Central memory CD4-positive, alpha-beta T cell (primary cell): ENCODE measurements at regions not wholly inside any gene's neighbourhood (a gene's known extent, or its start where the extent isn't known, plus 50 kb on each side); places are given as distances from the start of the nearest gene placed in this dataset.
"Not testable (repeated sequence)": the region's sequence is repeated elsewhere in the genome, so short reads cannot be mapped to it uniquely, and the experiment has no call there.

Source experiments
- DNase-seq: peaks from one replicate; pipeline ENCODE4 v3.0.0; 2022

DNA sequence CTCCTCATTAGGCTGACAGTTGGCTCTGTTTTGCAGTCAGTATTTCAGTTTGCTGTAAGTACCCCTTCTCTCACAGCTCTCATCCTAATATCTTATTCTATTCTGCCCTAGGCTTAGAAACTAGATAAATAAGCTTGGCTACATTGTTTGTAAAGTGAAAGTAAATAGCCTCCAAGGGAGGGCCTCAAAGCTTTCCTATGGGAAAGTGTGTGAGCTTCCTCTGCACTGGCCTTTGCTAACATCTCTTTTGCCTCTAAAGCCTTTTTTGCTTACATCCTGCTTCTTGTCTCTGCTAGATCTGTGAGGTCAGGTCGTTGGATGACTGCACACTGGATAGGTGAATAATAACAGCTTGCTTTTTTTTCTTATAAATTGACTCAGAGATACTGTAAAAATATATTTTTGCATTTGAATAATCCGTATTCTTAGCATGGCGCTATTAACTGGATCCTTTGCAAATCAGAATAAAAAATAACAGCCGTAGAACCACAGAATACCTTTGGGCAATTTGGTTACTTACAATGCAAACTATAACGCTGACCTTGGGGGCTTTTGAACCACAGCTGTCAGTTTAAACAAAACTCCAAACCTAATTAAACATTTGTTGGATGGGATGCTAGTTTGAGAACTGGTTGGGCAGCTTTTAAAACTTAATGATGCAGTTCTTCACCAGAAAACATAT, 55.1 kb downstream of the TTC6 start:
- DNase-seq, result no peak

DNA sequence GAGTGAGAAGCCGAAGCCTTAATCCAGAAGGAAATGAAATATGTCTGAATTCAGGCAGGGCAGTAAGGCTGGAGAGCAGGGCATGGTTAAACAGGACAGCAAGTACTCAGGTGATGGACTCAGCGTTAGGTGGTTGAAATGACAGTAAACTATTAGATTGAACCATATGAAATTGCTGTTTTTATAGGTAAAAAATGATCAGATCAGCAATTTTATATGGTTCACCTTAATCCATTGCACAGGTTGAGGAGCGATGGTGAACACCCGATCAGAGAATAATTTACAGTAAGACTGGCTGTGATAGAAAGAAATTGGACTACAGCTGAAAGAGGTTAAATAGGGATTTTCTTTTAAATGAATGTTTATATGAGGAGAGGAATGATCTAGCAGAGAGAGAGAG, 56.6 kb downstream of the TTC6 start:
- DNase-seq, result no peak

DNA sequence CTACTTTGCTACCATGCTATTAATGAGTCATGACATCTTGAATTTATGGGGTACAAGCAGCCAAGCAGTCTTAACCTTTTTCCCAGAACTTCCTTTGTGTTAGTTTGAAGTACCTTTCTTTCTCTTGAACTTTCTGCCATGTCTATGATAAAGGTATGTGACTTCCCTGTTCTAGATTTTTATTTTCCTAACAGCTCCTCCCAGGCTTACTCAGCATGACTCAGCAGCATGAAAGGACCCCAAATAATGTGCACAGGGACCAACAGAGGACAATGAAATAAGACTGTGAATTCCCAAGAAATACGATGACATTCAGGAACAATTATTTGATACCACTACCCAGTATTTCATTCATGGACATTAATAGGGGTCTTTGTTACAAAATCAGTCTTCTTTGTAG, 60.0 kb downstream of the TTC6 start:
- DNase-seq, result no peak

DNA sequence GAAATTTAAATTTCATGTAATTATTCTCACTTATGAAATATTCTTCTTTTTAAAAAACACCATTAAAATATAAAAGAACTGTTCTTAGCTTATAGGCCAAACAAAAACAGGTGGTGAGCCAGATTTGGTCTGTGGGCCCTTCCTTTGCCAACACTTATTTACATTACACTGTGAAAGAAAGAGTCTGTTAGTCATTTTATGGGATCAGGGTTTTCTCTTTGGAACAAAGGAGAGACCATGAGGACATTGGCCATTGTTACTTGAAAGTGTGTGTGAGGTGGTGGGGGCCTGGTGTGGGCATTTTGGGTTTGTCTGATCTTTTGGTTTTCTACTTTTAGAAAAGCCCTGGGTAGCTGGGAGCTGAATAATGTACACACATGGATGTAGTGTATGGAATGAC, 62.7 kb downstream of the TTC6 start:
- no peak for DNase-seq

DNA sequence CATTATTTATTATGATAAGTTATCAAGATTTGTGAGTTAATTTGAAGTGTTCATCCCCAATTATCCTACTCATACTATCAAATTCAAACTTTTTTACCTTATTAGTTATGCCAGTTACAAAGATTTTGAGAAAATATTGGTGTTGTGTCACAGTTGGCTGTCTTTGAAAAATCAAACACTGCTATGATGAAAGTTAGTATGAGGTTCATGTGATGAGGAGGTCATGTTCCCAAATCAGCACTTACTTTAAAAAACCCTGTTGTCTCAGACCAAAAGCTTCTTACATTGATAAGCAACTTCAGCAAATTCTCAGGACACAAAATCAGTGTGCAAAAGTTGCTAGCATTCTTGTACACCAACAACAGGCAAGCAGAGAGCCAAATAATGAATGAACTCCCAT, 68.1 kb downstream of the TTC6 start:
- DNase-seq, result no peak

DNA sequence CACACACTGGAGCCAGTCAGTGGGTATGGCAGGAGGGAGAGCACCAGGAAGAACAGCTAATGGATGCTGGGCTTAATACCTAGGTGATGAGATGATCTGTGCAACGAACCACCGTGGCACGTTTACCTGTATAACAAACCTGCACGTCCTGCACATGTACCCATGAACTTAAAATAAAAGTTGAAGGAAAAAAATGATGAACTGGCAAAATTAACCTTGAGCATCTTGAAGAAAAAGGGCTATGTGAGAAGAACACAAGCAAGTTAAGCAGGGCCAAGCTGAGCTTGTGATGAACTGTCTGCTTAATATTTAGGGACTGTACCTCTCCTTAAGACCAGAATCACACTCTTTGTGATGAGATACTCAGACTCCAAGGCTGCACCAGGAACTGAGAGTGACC, 70.0 kb downstream of the TTC6 start:
- DNase-seq, result no peak

DNA sequence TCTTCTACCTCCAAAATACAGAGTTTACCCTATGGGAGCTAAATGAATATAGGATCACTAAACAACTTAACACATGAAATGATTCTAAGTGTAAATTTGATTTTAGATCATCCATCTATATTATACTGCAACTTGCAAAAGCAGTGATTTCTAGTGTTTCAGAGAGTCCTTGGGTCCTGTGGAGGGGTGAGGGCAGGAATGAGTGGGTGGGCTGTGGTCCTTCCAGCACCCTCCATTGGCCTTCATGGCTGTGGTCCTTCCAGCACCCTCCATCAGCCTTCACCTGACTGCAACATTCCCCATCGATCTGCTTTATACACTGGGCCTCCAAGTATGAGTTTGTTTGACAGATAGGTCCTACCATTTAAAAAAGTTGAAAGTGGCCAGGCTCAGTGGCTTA, 70.5 kb downstream of the TTC6 start:
- DNase-seq, result no peak

DNA sequence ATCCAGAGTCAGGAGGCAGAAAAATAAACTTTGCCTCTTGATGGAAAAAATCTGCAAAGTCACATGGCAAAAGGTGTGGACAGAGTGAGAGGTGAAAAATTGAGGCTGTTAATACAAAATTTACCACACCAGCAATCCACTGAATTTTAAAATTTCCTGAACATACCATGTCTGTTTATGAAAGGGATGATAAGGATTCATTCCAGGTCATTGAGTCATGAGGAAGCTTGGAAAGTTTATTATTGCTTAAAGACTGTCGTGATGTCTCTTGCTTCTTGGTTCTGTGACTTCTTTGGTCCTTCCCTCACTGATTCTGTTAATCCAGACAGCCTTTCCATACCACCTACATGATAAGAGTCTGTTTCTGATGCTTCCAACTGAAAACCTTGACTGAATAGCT, 73.2 kb downstream of the TTC6 start:
- no peak for DNase-seq

DNA sequence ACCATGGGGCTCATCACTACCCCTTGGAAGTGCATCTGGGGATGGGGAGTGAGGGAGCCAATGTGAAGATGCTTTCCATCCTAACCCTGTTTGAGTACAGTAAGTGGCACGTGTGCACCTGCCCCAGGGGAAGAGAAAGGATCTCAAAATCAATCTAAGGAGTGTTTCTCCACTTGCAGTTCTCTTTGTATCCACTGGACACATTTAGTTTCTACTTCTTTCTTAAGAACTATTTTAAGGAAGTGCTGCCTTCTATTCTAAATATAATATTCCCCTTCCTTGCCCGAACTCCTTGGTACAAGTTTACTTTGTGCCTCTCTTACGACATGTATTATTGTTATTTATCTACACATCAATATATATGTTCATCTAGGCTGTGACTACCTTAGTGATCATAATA, 73.8 kb downstream of the TTC6 start:
- no peak for DNase-seq

DNA sequence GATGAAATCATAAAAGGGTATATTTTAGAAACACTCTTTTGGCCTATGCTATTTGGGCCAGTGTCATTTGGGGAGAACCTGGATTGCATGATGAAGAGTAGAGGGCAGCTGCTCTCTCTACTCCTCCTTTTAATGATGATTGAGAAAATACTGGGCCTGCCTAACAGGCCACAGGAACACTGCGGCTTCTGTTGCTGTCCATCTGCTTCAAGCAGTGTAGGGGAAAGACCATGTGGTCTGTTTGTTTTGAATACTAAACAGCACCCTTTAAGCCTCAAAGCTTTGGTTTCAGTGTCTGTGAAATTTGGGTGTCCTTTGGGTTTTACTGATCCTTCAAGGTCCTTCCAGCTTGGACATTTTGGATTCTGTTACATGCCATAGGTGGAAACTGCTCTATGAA, 78.0 kb downstream of the TTC6 start:
- no peak for DNase-seq

DNA sequence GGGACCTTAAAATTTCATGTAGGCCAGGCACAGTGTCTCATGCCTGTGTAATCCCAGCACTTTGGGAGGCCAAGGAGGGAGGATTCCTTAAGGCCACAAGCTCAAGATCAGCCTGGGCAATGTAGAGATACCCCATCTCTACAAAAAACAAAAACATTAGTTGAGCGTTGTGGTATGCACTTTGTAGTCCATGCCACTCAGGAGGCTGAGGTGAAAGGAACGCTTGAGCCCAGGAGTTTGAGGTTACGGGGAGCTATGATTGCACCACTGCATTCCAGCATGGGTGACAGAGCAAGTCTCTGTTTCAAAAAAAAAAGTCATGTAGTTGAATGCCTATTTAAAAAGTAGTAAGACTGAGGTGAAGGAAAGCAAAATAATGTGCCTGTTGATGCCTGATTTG, 83.5 kb downstream of the TTC6 start:
- no peak for DNase-seq

DNA sequence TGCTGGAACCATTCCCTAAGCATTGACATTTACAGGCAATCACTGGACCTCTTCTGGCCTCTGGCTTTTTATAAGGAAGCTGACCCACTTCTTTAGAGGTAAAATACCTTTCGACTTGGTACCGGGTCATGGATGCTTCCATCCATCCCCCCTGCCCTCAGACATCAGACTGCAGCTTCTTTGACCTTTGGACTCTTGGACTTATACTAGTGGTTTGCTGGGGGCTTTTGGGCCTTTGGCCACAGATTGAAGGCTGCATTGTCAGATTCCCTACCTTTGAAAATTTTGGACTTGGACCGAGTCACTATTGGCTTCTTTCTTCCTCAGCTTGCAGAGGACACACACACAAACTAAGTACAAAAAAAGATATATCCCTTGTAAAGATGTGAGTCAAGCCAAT, 86.1 kb downstream of the TTC6 start:
- DNase-seq, result no peak

DNA sequence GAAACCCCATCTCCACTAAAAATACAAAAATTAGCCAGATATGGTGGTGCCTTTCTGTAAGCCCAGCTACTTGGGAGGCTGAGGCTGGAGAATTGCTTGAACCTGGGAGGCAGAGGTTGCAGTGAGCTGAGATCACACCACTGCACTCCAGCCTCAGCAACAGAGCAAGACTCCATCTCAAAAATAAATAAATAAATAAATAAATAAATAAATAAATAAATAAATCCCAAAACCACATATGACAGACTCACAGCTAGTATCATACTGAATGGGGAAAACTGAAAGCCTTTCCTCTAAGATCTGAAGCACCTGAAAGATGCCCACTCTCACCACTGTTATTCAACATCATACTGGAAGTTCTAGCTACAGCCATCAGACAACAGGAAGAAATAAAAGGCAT, 97.3 kb downstream of the TTC6 start:
- not testable (repeated sequence) for DNase-seq

DNA sequence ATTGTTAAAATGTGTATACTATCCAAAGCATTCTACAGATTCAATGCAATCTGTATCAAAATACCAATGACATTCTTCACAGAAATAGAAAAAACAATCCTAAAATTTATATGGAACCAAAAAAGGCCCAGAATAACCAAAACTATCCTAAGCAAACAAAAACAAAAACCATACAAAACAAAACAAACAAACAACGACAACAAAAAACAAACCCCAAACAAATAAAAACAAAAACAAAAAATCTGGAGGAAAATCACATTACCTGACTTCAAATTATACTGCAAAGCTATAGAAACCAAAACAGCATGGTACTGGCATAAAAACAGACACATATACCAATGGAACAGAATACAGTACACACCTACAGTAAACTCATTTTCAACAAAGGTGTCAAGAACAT, 98.0 kb downstream of the TTC6 start:
- not testable (repeated sequence) for DNase-seq

DNA sequence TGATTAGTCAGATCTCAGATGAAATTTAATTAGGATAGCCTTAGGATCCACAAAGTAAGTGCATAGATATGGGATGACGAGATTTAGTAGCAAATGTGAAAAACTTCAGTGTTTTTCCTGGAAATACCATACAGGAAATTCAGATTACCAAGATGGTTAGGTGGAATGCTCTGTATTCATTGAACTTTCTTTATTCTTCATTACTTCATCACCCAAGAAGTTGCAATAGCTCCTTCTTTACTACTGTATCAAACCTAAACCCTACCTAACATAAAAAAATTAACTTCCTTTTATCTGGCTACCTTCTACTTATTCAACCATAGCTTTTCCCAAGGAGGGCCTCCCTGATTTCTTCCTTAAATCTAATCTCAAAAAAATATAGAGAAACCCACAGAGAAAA, 100.4 kb downstream of the TTC6 start:
- DNase-seq, result no peak

DNA sequence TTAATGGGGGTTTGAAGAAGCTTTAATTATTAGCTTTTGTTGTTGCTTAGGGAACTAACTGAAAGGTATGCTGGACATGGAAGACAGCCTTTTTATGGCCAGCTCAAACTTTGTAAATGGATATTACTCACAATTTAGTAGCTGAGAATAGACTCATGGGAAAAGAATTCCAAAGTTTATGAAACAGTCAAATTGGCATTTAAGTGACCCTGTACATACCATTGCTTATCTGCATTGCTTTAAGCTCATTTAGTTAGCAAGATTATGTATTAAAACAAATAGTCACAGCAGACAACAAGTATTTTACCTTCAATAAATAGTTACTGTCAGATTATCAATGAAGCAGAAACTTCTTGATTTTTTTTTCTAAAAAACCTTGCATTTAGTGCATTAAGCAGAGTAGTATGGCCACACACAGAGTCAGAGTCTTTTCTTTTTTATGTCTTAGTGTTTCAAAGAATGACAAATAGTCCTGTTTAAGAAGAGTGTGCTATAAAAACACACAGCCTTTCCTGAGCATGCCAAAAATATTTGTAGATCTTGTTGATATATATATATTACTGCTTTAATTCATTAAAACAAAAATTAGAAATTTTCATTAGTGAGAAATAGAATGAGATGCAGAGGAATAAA, 102.2 kb downstream of the TTC6 start:
- DNase-seq, result no peak

DNA sequence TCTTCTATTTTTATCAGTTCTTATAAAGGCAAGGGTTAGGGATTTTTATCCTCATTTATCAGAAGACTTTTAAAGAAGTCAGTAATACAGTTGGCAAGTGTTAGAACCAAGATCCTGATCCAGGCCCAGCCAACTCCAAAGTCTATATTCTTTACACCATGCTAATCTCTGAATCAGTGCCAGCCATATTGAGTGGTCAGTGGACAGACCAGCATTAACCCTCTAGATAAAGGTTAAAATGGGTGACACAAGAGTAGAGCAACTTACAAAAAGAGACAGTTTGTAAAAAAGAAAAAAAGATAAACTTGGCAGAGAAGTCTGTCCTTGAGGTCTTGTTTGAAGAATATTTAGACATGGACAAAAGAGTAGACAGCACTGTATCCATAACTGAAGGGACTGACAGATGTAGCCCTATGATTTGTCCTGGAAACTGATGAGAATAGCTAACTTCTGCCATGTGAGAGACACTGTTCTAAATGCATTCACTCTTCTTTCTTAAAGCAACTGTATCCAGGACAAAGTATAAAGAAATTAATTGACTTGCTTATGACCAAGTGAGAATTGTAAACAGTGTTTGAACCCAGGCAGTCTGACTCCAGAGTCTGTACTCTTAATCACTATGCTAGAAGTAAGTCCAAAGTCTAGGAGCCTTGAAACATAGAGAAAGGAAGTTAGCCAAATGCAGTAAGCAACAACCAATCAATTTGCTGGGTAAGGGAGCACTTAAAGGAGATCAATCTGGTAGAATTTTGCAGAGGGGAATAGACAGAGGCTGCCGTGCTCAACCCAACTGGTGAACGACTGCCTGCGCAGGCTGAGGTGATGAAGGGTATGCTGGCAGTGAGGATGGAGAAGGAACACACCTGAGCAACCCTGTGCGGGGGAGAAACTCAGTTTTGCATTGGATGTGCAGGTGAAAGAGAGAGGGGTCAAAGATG, 103.7 kb downstream of the TTC6 start:
- DNase-seq, result no peak

DNA sequence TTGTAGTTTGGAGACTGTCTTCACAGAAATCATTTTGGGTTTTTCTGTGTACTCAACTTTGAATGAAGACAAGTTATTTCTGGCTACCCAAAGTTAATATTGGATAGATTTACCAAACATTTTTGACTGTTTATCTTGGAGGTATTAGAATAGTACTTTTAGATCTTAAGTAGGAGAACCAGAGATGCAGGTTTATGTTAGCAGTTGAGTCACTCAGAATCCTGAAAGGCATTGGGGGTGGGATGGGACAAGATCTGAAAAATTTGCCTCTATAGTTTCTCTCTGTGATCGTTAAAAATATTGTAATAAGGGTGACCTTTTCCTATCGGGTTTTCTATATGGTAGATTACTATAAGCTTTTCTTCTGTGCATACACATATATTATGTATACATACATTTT, 112.3 kb downstream of the TTC6 start:
- no peak for DNase-seq

DNA sequence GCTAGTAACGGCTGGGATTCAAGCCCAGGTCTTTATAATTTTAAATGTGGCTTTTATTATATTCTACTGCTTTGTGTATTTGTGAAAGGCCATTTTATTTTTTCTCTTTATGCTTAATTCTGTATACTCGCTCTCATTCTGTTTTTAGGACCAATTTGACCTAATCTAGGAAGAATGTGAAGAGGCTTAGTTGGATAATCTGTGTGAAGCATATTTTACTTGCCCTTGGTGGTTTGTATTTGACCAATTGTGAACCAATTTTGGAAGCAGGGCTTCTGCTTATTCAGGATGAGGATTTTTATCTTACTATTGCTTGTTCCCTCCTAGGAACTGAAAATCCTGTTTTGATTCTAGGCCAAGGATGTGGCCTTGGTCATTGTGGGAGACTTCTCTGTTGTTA, 113.1 kb downstream of the TTC6 start:
- DNase-seq, result no peak

DNA sequence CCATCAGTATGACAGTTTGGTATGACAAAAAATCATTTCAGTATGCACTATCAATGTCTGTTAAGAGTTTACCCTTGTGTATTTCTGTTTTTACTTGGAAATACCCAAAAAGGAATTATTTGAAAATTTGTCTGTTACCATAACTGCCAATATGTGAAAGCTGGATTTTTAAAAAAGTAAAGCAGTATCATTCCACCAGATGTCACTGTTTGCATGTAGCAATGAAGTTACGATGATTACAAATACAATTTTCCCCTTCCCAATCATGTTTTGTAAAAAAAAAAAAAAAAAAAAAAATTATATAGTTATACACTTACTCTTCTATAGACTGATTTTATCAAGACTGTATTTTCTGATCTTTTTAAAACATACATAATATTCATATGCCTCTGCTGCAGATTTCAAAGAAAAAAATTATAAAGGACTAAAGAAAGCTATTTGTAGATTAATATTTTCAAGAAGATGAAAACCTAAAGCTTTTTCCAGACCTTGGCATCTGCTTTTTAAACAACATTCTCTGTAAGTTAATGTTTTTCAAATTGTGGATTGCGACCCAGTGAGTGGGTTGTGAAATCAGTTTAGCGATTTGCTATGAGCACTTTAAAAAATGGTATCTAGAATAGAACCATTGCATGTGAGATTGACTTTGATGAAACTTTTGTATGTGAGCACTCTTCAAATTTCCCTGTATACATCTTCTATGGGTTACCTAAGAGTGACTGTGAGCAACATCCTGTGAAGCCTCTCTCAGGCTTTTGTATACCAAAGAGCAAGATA, 114.2 kb downstream of the TTC6 start:
- no peak for DNase-seq

DNA sequence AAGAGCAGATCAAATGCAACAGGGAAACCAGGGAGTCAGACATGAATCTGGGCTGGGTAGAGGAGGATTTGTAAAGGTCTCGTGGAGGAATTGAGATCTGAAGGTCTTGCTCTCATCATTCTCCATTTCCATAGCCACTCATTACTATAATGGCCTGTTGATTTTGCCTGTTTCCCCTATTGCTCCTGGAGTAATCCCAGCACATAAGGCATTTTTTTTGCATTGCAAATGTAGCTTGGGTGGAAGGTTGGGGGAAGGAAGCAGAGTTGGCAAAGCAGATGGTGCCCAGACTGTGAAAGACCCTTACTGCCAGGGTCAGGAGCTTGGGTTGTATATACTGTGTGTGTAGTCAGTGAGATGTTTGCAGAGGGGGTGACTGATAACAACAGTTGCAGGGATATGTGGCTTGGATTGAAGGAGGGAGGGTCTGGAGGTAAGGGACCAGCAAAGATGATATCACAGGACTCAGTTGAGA, 116.0 kb downstream of the TTC6 start:
- no peak for DNase-seq

DNA sequence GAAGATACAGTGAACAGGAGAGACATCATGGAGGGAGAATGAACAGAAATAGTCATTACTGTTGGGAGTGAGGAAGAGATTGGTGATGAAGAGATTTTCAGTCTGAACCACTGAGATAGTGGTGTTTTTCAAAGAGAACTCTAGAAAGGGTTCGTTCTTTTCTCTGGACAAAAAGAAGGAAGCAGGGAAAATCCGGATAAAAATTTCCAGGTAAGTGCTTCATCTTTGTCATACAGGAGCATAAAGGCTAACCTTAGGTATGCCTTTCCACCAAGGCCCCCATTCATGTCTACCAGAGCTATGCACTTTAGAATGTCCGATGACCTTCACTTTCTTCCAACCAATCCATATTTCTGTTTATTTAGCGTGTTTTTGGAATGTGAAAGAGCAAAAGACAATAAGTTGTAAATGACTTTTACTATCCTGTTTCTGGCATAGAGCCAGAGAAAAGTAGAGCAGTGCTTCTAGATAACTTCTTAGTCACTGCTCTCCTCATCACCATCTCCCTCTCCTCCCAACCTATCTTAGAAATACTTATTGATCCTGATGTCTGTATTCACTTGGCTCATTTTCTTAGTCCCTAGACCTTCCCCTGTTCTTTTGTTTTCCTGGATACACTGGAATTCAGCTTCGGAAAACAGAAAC, 116.5 kb downstream of the TTC6 start:
- no peak for DNase-seq

DNA sequence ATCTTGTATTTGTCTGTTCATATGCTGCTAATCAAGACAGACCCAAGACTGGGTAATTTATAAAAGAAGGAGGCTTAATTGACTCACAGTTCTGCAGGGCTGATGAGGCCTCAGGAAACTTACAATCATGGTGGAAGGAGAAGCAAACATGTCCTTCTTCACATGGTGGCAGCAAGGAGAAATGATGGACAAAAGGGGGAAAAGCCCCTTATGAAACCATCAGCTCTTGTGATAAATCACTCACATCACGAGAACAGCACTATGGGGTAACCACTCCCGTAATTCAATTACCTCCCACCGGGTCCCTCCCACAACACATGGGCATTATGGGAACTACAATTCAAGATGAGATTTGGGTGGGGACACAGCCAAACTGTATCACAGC, 117.0 kb downstream of the TTC6 start:
- not testable (repeated sequence) for DNase-seq
